H1 (cell line): ENCODE measurements at regions not wholly inside any gene's neighbourhood (a gene's known extent, or its start where the extent isn't known, plus 50 kb on each side); places are given as distances from the start of the nearest gene placed in this dataset.

ENCODE experiments used
- ATF3 ChIP-seq: IDR thresholded peaks from 2 replicates; pipeline ENCODE4 v1.6.1; 2011; ENCODE audit warnings: low read depth, mild to moderate bottlenecking, low read length; ENCODE audit not compliant: insufficient read depth
- CTCF ChIP-seq, 3 experiments: IDR thresholded peaks; 1 replicate in 2 of 3; 2 replicates in 1 of 3; pipeline versions ENCODE4 v1.5.1 to v1.6.1; 2011; ENCODE audit warnings: low read length in 3 of 3, mild to moderate bottlenecking in 3 of 3, inconsistent platforms in 2 of 3, low read depth in 1 of 3, moderate library complexity in 1 of 3; ENCODE audit not compliant: insufficient read depth in 1 of 3; ENCODE audit errors: control extremely low read depth in 1 of 3
- HDAC2 ChIP-seq, 2 experiments: fragments of 300-600 bp in 1 of 2; sonication (generic) in 1 of 2; IDR thresholded peaks; 2 replicates each; pipeline ENCODE4 v1.6.1; 2011 to 2012; ENCODE audit warnings: low read depth in 2 of 2, low read length in 2 of 2, mild to moderate bottlenecking in 2 of 2, moderate library complexity in 2 of 2, borderline replicate concordance in 1 of 2, inconsistent platforms in 1 of 2
- HDAC6 ChIP-seq: IDR thresholded peaks from one replicate; pipeline ENCODE4 v1.7.1; 2012; ENCODE audit warnings: low read depth, mild to moderate bottlenecking, inconsistent platforms, low read length, moderate library complexity
- MAX ChIP-seq: IDR thresholded peaks from 2 replicates; pipeline ENCODE4 v1.6.1; 2012; ENCODE audit warnings: inconsistent platforms
- NANOG ChIP-seq: IDR thresholded peaks from 2 replicates; pipeline ENCODE4 v1.6.1; 2011; ENCODE audit warnings: low read length, low read depth, mild to moderate bottlenecking, inconsistent platforms; ENCODE audit not compliant: insufficient read depth, poor library complexity, severe bottlenecking
- POU5F1 ChIP-seq: IDR thresholded peaks from 2 replicates; pipeline ENCODE4 v1.6.1; 2011; ENCODE audit warnings: low read depth, mild to moderate bottlenecking, low read length, moderate library complexity
- SAP30 ChIP-seq: fragments of 300-600 bp; sonication (generic); IDR thresholded peaks from 2 replicates; pipeline ENCODE4 v1.7.1; 2012; ENCODE audit warnings: low read length, moderate library complexity, mild to moderate bottlenecking, inconsistent platforms; ENCODE audit not compliant: insufficient read depth, insufficient replicate concordance
- SP1 ChIP-seq: IDR thresholded peaks from 2 replicates; pipeline ENCODE4 v1.6.1; 2011; ENCODE audit warnings: low read depth, low read length

DNA sequence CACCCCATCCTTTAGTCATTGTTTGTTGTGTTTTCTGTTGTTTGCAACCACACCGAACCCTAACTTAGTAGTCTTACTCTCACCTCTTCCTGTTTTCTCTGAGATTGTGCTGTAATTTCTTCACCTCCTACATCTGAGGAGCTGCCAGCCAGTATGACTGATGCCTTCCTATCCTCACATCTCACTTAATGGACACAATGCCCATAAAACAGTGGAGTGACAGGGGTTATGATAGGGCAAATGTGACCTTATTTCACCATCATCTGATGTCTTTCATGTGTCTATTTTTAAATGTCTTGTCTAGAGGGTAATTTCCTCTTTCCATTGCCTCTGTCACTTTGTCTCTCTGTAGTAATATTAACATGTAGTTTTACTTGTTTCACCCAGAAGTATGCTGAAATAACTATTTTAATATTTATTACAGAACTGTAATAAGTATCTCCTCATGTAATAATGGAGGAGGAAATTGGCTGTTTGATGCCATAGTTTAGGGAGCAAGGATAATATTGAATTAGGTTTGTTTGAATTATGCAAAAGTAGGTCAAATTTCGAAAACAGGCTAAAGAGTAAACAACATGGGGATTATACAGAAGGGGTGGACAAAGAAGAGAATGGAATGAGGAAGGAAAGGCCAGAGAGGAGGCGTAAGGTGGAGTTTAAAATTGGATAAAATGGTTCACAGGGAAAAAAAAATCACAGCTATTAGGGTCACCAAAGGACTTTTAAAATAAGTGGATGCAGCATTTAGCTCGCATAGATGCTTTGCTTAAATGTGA, 103.5 kb upstream of the SPRY2 start (continued):
- TF ChIP-seq HDAC2 (IDR thresholded peaks at IDR 0.05; ENCODE audit: borderline replicate concordance in 1 of 2, low read depth in 2 of 2, low read length in 2 of 2): no peak
- no peak for TF ChIP-seq CTCF (IDR thresholded peaks at IDR 0.05; ENCODE audit: control extremely low read depth in 1 of 3, insufficient read depth in 1 of 3, low read depth in 1 of 3, low read length in 3 of 3)
- no peak for TF ChIP-seq SAP30
- no peak for TF ChIP-seq MAX
- TF ChIP-seq SP1: no peak
- no peak for TF ChIP-seq HDAC6
- no peak for TF ChIP-seq POU5F1
- TF ChIP-seq NANOG: no peak
- TF ChIP-seq ATF3: no peak
- TF ChIP-seq, all 59 proteins: peak for 0
